H9 (cell line): ENCODE measurements at regions not wholly inside any gene's neighbourhood (a gene's known extent, or its start where the extent isn't known, plus 50 kb on each side); places are given as distances from the start of the nearest gene placed in this dataset.

Experiments
- DNase-seq: peaks from one replicate; pipeline ENCODE4 v3.0.0-alpha.2; 2017
- H2AFZ ChIP-seq: one replicate; pipeline ENCODE4 v1.6.1; 2013; ENCODE audit warnings: mild to moderate bottlenecking, low read length, control low read depth, moderate library complexity
- H2AK5ac ChIP-seq: 2 replicates; pipeline ENCODE4 v1.6.1; 2013; ENCODE audit warnings: low read length, control low read depth, mixed read lengths; ENCODE audit not compliant: insufficient read length
- H2BK120ac ChIP-seq: one replicate; pipeline ENCODE4 v1.6.1; 2013; ENCODE audit warnings: low read depth, mild to moderate bottlenecking, low read length, control low read depth, inconsistent platforms; ENCODE audit not compliant: poor library complexity, severe bottlenecking
- H2BK12ac ChIP-seq: 2 replicates; pipeline ENCODE4 v1.6.1; 2013; ENCODE audit warnings: low read length, control low read depth, mixed read lengths, low read depth; ENCODE audit not compliant: insufficient read length
- H2BK15ac ChIP-seq: 2 replicates; pipeline ENCODE4 v1.6.1; 2013; ENCODE audit warnings: low read depth, low read length, control low read depth
- H2BK20ac ChIP-seq: one replicate; pipeline ENCODE4 v1.6.1; 2013; ENCODE audit warnings: low read depth, mild to moderate bottlenecking, low read length, control low read depth, inconsistent platforms; ENCODE audit not compliant: poor library complexity, severe bottlenecking
- H2BK5ac ChIP-seq: 2 replicates; pipeline ENCODE4 v1.6.1; 2013; ENCODE audit warnings: low read length, control low read depth, mixed read lengths; ENCODE audit not compliant: insufficient read length
- H3K14ac ChIP-seq: 2 replicates; pipeline ENCODE4 v1.6.1; 2013; ENCODE audit warnings: low read length, control low read depth; ENCODE audit not compliant: insufficient read depth
- H3K18ac ChIP-seq: 2 replicates; pipeline ENCODE4 v1.6.1; 2013; ENCODE audit warnings: low read depth, mild to moderate bottlenecking, mixed read lengths, low read length, control low read depth; ENCODE audit not compliant: insufficient read length
- H3K23ac ChIP-seq: 2 replicates; pipeline ENCODE4 v1.6.1; 2013; ENCODE audit warnings: low read length, control low read depth, mixed read lengths, low read depth; ENCODE audit not compliant: insufficient read length
- H3K23me2 ChIP-seq: 2 replicates; pipeline ENCODE4 v1.6.1; 2013; ENCODE audit warnings: low read depth, mild to moderate bottlenecking, mixed read lengths, low read length, control low read depth; ENCODE audit not compliant: insufficient read length, poor library complexity, severe bottlenecking
- H3K27ac ChIP-seq: 2 replicates; pipeline ENCODE4 v1.5.1; 2013; ENCODE audit warnings: low read length, control low read depth, mixed read lengths, low read depth; ENCODE audit not compliant: insufficient read length
- H3K27me3 ChIP-seq: 2 replicates; pipeline ENCODE4 v1.6.1; 2013; ENCODE audit warnings: low read length, control low read depth, inconsistent platforms; ENCODE audit not compliant: insufficient read depth
- H3K4ac ChIP-seq: 2 replicates; pipeline ENCODE4 v1.6.1; 2013; ENCODE audit warnings: low read depth, mild to moderate bottlenecking, control low read depth, inconsistent platforms, low read length, moderate library complexity
- H3K4me1 ChIP-seq: 2 replicates; pipeline ENCODE4 v1.6.1; 2013; ENCODE audit warnings: low read length, control low read depth, inconsistent platforms; ENCODE audit not compliant: insufficient read depth
- H3K4me2 ChIP-seq: 2 replicates; pipeline ENCODE4 v1.6.1; 2013; ENCODE audit warnings: low read length, control low read depth, mixed read lengths; ENCODE audit not compliant: insufficient read length, insufficient read depth
- H3K56ac ChIP-seq: 2 replicates; pipeline ENCODE4 v1.6.1; 2013; ENCODE audit warnings: low read depth, mild to moderate bottlenecking, mixed read lengths, low read length, control low read depth; ENCODE audit not compliant: insufficient read length
- H3K79me1 ChIP-seq: 2 replicates; pipeline ENCODE4 v1.6.1; 2013; ENCODE audit warnings: low read depth, mild to moderate bottlenecking, moderate library complexity, low read length, control low read depth, inconsistent platforms; ENCODE audit not compliant: insufficient read depth, poor library complexity, severe bottlenecking
- H3K79me2 ChIP-seq: 2 replicates; pipeline ENCODE4 v1.6.1; 2013; ENCODE audit warnings: low read length, control low read depth, inconsistent platforms; ENCODE audit not compliant: insufficient read depth
- H3K9ac ChIP-seq: 2 replicates; pipeline ENCODE4 v1.6.1; 2013; ENCODE audit warnings: low read length, control low read depth, mixed read lengths; ENCODE audit not compliant: insufficient read length; ENCODE audit errors: extremely low read depth
- H3K9me3 ChIP-seq: one replicate; pipeline ENCODE4 v1.6.1; 2013; ENCODE audit warnings: low read depth, low read length, inconsistent platforms; ENCODE audit not compliant: control insufficient read depth
- H3T11ph ChIP-seq: one replicate; pipeline ENCODE4 v1.6.1; 2013; ENCODE audit warnings: mild to moderate bottlenecking, low read length, control low read depth, inconsistent platforms
- H4K20me1 ChIP-seq: one replicate; pipeline ENCODE4 v1.6.1; 2013; ENCODE audit not compliant: control insufficient read depth, insufficient read length, insufficient read depth
- H4K5ac ChIP-seq: 2 replicates; pipeline ENCODE4 v1.6.1; 2013; ENCODE audit warnings: low read depth, mild to moderate bottlenecking, mixed read lengths, low read length, control low read depth; ENCODE audit not compliant: insufficient read length
- H4K8ac ChIP-seq: replicated peaks from 2 replicates; pipeline ENCODE4 v1.6.1; 2013; ENCODE audit warnings: low read length, control low read depth, mixed read lengths, low read depth; ENCODE audit not compliant: insufficient read length
- H4K91ac ChIP-seq: 2 replicates; pipeline ENCODE4 v1.6.1; 2013; ENCODE audit warnings: low read depth, mild to moderate bottlenecking, moderate library complexity, mixed read lengths, low read length, control low read depth; ENCODE audit not compliant: insufficient read length
- H3K27ac Mint-ChIP-seq, 3 experiments: 2 replicates in 2 of 3; 3 replicates in 1 of 3; pipeline ENCODE4 v1.8.0; 2020 to 2021; ENCODE audit warnings: mixed read lengths in 3 of 3, mild to moderate bottlenecking in 1 of 3, moderate library complexity in 1 of 3
- H3K27me3 Mint-ChIP-seq: 2 replicates; pipeline ENCODE4 v1.8.0; 2021; ENCODE audit warnings: low read depth, mild to moderate bottlenecking, moderate library complexity, mixed read lengths
- H3K36me3 Mint-ChIP-seq, 3 experiments: 2 replicates in 2 of 3; 3 replicates in 1 of 3; pipeline ENCODE4 v1.8.0; 2020 to 2021; ENCODE audit warnings: low read depth in 3 of 3, mixed read lengths in 3 of 3; ENCODE audit not compliant: insufficient read depth in 1 of 3
- H3K4me1 Mint-ChIP-seq, 2 experiments: 2 replicates each; pipeline ENCODE4 v1.8.0; 2020; ENCODE audit warnings: mixed read lengths in 2 of 2
- H3K4me3 Mint-ChIP-seq, 2 experiments: 2 replicates in 1 of 2; 3 replicates in 1 of 2; pipeline ENCODE4 v1.8.0; 2020 to 2021; ENCODE audit warnings: mild to moderate bottlenecking in 2 of 2, mixed read lengths in 2 of 2, moderate library complexity in 1 of 2
- H3K9me3 Mint-ChIP-seq, 2 experiments: 2 replicates in 1 of 2; 3 replicates in 1 of 2; pipeline ENCODE4 v1.8.0; 2020; ENCODE audit warnings: mild to moderate bottlenecking in 2 of 2, mixed read lengths in 2 of 2, moderate library complexity in 1 of 2
- WGBS: extraction: QIAGEN DNeasy Blood & Tissue Kit; methylation state at CpG from one replicate; pipeline ENCODE4 v1.1.7; 2013; ENCODE audit warnings: missing lambda C conversion rate, low lambda C conversion rate, mixed read lengths; ENCODE audit not compliant: insufficient read length; ENCODE audit errors: extremely low coverage; 5-methylcytosine and 5-hydroxymethylcytosine counted together
- TF ChIP-seq, protein P1 (sequence below): fragments of 200-600 bp; sonication (generic); conservative IDR thresholded peaks from 3 replicates; pipeline ENCODE4 v1.8.0; 2021; ENCODE audit warnings: antibody characterized with exemption, mild to moderate bottlenecking

DNA sequence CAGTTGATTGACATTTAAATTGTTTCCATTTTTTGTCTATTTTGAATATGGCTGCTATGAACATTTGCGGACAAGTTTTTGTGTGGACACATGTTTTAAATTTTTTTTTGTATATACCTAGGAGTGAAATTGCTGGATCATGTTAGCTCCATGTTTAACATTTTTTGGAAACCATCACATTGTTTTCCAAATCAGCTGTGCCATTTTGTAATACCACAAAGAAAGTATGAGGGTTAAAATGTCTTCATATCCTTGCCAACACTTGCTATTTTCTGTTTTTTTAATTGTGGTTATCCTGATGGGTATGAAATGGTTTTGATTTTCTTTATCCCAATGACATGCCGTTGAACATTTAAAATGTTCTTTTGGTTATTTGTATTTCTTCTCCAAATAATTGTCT lies 52.1 kb downstream of the CARTPT start:
- H2BK20ac ChIP-seq: no peak overlapping the region
- H2AFZ ChIP-seq: no peak overlapping the region
- no peak overlapping the region for H2BK5ac ChIP-seq
- peaks cover 0 to 2% of the 10 kb centered on the region in 2 experiments; a peak in 1 of 5 replicates for H3K9me3 Mint-ChIP-seq
- H3T11ph ChIP-seq: no peak overlapping the region
- no peak overlapping the region for H2BK15ac ChIP-seq
- no peak overlapping the region for H4K5ac ChIP-seq
- no peaks in the 10 kb centered on the region for H3K23me2 ChIP-seq
- no peak overlapping the region for H3K56ac ChIP-seq
- no peaks in the 10 kb centered on the region for H3K36me3 Mint-ChIP-seq
- no peak overlapping the region for H4K91ac ChIP-seq
- H2BK120ac ChIP-seq: no peak overlapping the region
- DNase-seq: no peak
- H3K9me3 ChIP-seq: no peaks in the 10 kb centered on the region
- H2AK5ac ChIP-seq: no peak overlapping the region
- no peaks in the 10 kb centered on the region for H3K79me1 ChIP-seq
- no CpG with 5 or more reads among the region's 2 CpGs for WGBS
- H3K4me1 Mint-ChIP-seq: peaks cover 7% of the 10 kb centered on the region in 2 experiments
- no peaks in the 10 kb centered on the region for H3K79me2 ChIP-seq
- H3K4me2 ChIP-seq: no peak overlapping the region
- no peak overlapping the region for H4K8ac ChIP-seq
- H4K20me1 ChIP-seq: no peaks in the 10 kb centered on the region
- H3K27me3 ChIP-seq: no peaks in the 10 kb centered on the region
- H3K9ac ChIP-seq: no peak overlapping the region
- H3K27ac Mint-ChIP-seq: no peak overlapping the region
- H3K4me3 Mint-ChIP-seq: no peak overlapping the region
- no peak overlapping the region for H3K27ac ChIP-seq
- H2BK12ac ChIP-seq: no peak overlapping the region
- H3K4me1 ChIP-seq: peaks cover 3% of the 10 kb centered on the region; the same call in 1 of the 2 replicates
- no peak overlapping the region for H3K14ac ChIP-seq
- no peak overlapping the region for H3K4ac ChIP-seq
- H3K18ac ChIP-seq: no peak overlapping the region
- no peaks in the 10 kb centered on the region for H3K27me3 Mint-ChIP-seq
- TF ChIP-seq, protein P1, sequence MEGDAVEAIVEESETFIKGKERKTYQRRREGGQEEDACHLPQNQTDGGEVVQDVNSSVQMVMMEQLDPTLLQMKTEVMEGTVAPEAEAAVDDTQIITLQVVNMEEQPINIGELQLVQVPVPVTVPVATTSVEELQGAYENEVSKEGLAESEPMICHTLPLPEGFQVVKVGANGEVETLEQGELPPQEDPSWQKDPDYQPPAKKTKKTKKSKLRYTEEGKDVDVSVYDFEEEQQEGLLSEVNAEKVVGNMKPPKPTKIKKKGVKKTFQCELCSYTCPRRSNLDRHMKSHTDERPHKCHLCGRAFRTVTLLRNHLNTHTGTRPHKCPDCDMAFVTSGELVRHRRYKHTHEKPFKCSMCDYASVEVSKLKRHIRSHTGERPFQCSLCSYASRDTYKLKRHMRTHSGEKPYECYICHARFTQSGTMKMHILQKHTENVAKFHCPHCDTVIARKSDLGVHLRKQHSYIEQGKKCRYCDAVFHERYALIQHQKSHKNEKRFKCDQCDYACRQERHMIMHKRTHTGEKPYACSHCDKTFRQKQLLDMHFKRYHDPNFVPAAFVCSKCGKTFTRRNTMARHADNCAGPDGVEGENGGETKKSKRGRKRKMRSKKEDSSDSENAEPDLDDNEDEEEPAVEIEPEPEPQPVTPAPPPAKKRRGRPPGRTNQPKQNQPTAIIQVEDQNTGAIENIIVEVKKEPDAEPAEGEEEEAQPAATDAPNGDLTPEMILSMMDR: no peak
- no peak overlapping the region for H3K23ac ChIP-seq
